Nephron (organoid): ENCODE measurements at regions not wholly inside any gene's neighbourhood (a gene's known extent, or its start where the extent isn't known, plus 50 kb on each side); places are given as distances from the start of the nearest gene placed in this dataset.

Experiments used
- H3K27ac Mint-ChIP-seq, 3 experiments: 2 replicates each; pipeline ENCODE4 v1.8.0; 2020; ENCODE audit warnings: mixed read lengths in 3 of 3, mild to moderate bottlenecking in 2 of 3, moderate library complexity in 1 of 3
- H3K27me3 Mint-ChIP-seq: 2 replicates; pipeline ENCODE4 v1.8.0; 2021; ENCODE audit warnings: low read depth, mild to moderate bottlenecking, moderate library complexity, mixed read lengths
- H3K36me3 Mint-ChIP-seq: 2 replicates; pipeline ENCODE4 v1.8.0; 2020; ENCODE audit warnings: low read depth, mixed read lengths
- H3K4me1 Mint-ChIP-seq: 2 replicates; pipeline ENCODE4 v1.8.0; 2020; ENCODE audit warnings: mixed read lengths
- H3K4me3 Mint-ChIP-seq, 3 experiments: 2 replicates each; pipeline ENCODE4 v1.8.0; 2020; ENCODE audit warnings: mild to moderate bottlenecking in 3 of 3, mixed read lengths in 3 of 3, moderate library complexity in 2 of 3
- H3K9me3 Mint-ChIP-seq: 2 replicates; pipeline ENCODE4 v1.8.0; 2020; ENCODE audit warnings: mixed read lengths
- TF ChIP-seq, protein P1 (sequence below), 3 experiments: fragments of 200-600 bp; sonication (generic); IDR thresholded peaks; one replicate each; pipeline ENCODE4 v1.5.0; 2021; ENCODE audit warnings: antibody characterized with exemption in 3 of 3; ENCODE audit not compliant: unreplicated experiment in 3 of 3

DNA sequence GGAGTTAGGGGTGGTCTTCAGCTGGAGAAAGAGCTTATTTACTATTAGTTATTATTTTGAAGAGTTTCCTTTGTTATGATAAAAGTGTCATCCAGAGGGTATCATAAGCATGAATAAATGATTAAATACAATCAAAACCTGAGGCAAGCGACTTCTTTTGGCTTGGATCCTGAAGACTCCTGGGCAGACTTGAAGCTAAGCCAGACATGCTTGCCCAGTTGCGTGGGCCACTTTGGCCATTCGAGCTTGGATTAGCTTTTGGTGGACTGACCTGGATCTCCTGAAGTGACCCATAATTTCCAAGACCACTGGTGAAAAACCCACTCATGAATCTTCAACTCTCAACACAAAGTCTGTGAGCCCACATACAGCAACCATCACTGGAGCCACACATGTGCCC, 335.8 kb downstream of the NR2F1-AS1 start:
- no peaks in the 10 kb centered on the region for H3K9me3 Mint-ChIP-seq
- no peak overlapping the region for H3K4me3 Mint-ChIP-seq
- H3K36me3 Mint-ChIP-seq, result no peaks in the 10 kb centered on the region
- H3K27me3 Mint-ChIP-seq, result no peaks in the 10 kb centered on the region
- TF ChIP-seq, protein P1, sequence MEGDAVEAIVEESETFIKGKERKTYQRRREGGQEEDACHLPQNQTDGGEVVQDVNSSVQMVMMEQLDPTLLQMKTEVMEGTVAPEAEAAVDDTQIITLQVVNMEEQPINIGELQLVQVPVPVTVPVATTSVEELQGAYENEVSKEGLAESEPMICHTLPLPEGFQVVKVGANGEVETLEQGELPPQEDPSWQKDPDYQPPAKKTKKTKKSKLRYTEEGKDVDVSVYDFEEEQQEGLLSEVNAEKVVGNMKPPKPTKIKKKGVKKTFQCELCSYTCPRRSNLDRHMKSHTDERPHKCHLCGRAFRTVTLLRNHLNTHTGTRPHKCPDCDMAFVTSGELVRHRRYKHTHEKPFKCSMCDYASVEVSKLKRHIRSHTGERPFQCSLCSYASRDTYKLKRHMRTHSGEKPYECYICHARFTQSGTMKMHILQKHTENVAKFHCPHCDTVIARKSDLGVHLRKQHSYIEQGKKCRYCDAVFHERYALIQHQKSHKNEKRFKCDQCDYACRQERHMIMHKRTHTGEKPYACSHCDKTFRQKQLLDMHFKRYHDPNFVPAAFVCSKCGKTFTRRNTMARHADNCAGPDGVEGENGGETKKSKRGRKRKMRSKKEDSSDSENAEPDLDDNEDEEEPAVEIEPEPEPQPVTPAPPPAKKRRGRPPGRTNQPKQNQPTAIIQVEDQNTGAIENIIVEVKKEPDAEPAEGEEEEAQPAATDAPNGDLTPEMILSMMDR (IDR thresholded peaks at IDR 0.05; ENCODE audit: unreplicated experiment in 3 of 3), result no peak
- peaks cover 63% of the 10 kb centered on the region for H3K4me1 Mint-ChIP-seq
- peak overlapping the region in 2 of 3 experiments; percentile 95 to 97 for H3K27ac Mint-ChIP-seq

DNA sequence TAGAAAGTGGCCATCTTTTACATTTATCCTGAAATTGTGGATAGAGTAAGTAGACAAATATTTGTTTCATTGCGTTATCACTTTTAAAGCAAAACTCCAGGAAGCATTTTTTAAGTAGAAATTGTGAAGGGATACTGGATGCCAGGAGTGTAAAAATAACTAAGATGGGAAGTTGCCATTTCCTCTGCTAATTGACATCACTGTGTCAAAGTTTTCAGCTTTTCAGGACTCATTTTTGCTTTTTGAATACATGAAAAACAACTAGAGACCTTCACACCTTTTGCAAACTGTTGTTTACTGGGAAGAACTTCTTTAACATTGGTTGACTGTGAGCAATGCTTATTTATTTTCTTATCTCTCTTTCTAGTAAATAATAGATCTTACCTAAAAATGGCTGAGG, 337.5 kb downstream of the NR2F1-AS1 start:
- H3K4me1 Mint-ChIP-seq, result peaks cover 50% of the 10 kb centered on the region
- TF ChIP-seq, protein P1 (IDR thresholded peaks at IDR 0.05; ENCODE audit: unreplicated experiment in 3 of 3), result no peak
- H3K27ac Mint-ChIP-seq, result peak overlapping the region in 2 of 3 experiments; percentile 31 to 95
- no peak overlapping the region for H3K4me3 Mint-ChIP-seq
- H3K27me3 Mint-ChIP-seq, result peaks cover 1% of the 10 kb centered on the region
- H3K9me3 Mint-ChIP-seq, result no peaks in the 10 kb centered on the region
- no peaks in the 10 kb centered on the region for H3K36me3 Mint-ChIP-seq

DNA sequence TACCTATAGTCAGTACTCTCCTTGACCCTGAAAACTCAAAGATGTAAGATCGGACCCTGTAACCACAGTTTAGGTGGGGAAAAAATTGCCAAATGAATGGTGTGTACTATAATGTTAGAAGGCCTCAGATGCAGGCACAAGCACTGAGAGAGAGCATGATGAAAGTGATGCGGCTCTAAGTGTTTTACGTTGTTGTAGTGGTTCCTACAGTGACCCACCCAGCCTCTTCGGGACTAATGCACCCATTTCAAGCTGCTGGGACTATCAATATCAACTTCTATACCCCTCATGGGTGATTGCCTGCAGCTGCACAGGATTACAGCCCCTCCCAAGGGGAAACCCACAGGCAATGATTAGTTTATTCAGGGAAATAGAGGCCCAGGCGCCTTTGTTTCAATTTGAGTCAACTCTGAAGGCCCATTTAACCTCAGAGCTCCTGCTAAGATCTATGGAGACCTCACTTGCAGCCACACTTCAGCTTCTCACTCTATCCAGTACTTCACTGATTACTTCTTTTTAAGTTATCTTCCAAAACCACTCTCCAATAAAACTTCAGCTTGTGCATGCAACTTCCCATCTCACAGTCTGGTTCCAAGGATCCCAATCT, 340.7 kb downstream of the NR2F1-AS1 start:
- Mint-ChIP-seq H3K27ac (no peak overlapping the region), H3K4me1 (peaks cover 26% of the 10 kb centered on the region), H3K4me3 (no peak overlapping the region), H3K27me3 (peaks cover 4% of the 10 kb centered on the region), H3K36me3 (no peaks in the 10 kb centered on the region), H3K9me3 (no peaks in the 10 kb centered on the region)
- TF ChIP-seq, protein P1 (IDR thresholded peaks at IDR 0.05; ENCODE audit: unreplicated experiment in 3 of 3), result no peak

DNA sequence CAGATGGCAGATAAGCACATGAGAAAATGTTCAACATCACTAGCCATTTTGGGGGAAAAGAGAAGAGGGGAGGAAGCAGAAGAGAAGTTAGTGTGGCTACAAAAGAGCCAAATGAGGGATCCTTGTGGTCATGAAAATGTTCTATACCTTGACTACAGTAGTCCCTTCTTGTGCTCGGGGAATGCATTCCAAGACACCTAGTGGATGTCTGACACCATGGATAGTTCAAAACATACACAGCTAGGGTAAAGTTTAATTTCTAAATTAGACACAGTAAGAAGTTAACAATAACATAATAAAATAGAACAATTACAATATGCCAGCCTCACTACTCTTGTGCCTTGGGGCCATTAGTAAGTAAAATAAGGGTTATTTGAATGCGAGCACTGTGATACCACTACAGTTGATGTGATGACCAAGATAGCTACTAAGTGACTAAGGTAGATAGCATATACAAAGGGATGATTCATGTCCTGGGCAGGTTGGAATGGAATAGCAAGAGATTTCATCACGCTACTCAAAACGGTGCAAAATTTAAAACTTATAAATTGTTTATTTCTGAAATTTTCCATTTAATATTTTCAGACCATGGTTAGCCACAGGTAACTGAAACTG, 344.1 kb downstream of the NR2F1-AS1 start:
- H3K4me3 Mint-ChIP-seq, result no peak overlapping the region

DNA sequence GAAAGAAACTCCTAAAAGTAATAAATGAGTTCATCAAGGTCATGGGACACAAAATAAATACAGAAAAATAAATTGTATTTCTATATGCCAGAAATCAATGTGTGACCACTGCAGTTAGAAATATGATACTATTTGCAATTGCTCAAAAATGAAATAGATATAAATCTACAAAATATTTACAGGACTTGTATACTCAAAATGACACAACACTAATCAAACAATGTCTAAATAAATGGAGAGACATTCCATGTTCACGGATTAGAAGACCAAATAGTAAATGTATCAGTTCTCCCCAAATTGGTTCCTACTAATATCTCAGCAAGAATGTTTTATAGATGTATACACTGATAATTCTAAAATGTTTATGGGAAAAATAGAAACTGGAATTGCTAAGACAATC, 345.3 kb downstream of the NR2F1-AS1 start:
- no peak overlapping the region for H3K27ac Mint-ChIP-seq
- no peak overlapping the region for H3K4me3 Mint-ChIP-seq
- peaks cover 11% of the 10 kb centered on the region for H3K9me3 Mint-ChIP-seq
- TF ChIP-seq, protein P1 (IDR thresholded peaks at IDR 0.05; ENCODE audit: unreplicated experiment in 3 of 3), result no peak
- peaks cover 4% of the 10 kb centered on the region for H3K27me3 Mint-ChIP-seq
- H3K36me3 Mint-ChIP-seq, result peaks cover 4% of the 10 kb centered on the region
- H3K4me1 Mint-ChIP-seq, result no peaks in the 10 kb centered on the region

More for the DNA sequence above, 344.1 kb downstream of the NR2F1-AS1 start:
- H3K27ac Mint-ChIP-seq, result no peak overlapping the region
- H3K27me3 Mint-ChIP-seq, result peaks cover 4% of the 10 kb centered on the region
- H3K9me3 Mint-ChIP-seq, result peaks cover 11% of the 10 kb centered on the region
- peaks cover 4% of the 10 kb centered on the region for H3K4me1 Mint-ChIP-seq
- TF ChIP-seq, protein P1 (IDR thresholded peaks at IDR 0.05; ENCODE audit: unreplicated experiment in 3 of 3), result no peak
- H3K36me3 Mint-ChIP-seq, result peaks cover 4% of the 10 kb centered on the region
